HG03575 (cell line): ENCODE measurements at regions not wholly inside any gene's neighbourhood (a gene's known extent, or its start where the extent isn't known, plus 50 kb on each side); places are given as distances from the start of the nearest gene placed in this dataset.

Experiments used
- ATAC-seq: cut with Tn5 transposase; IDR thresholded peaks from one replicate; pipeline ENCODE4 v1.9.1; 2021; ENCODE audit not compliant: unreplicated experiment, insufficient number of reproducible peaks, low FRiP score; ENCODE audit errors: extremely low read depth

- ATAC-seq, result no peak
These were observed 437.3 kb upstream of the SOX11 start for GRCh38 chr2:5254791-5255332.

- ATAC-seq, result no peak
These were observed 428.9 kb upstream of the SOX11 start for GRCh38 chr2:5263291-5263690.

- no peak for ATAC-seq
These were observed 427.8 kb upstream of the SOX11 start for GRCh38 chr2:5264361-5264760.

GRCh38 chr2:5285061-5285460 is 407.1 kb upstream of the SOX11 start:
- no peak for ATAC-seq

- ATAC-seq, result no peak
These were observed 406.1 kb upstream of the SOX11 start for GRCh38 chr2:5285872-5286769.

GRCh38 chr2:5287558-5288334 is 404.4 kb upstream of the SOX11 start:
- ATAC-seq, result no peak

- ATAC-seq, result no peak
These were observed 401.2 kb upstream of the SOX11 start for GRCh38 chr2:5290900-5291546.

- ATAC-seq, result no peak
These were observed 387.5 kb upstream of the SOX11 start for GRCh38 chr2:5304640-5305039.

GRCh38 chr2:5315041-5315440 is 377.1 kb upstream of the SOX11 start:
- no peak for ATAC-seq

- ATAC-seq, result no peak
These were observed 376.7 kb upstream of the SOX11 start for GRCh38 chr2:5315512-5315911.

GRCh38 chr2:5316001-5316490 is 376.1 kb upstream of the SOX11 start:
- no peak for ATAC-seq

GRCh38 chr2:5319493-5319892 is 372.7 kb upstream of the SOX11 start:
- no peak for ATAC-seq

- ATAC-seq, result no peak
These were observed 369.8 kb upstream of the SOX11 start for GRCh38 chr2:5322396-5322795.

- no peak for ATAC-seq
These were observed 366.7 kb upstream of the SOX11 start for GRCh38 chr2:5325523-5325922.

GRCh38 chr2:5328826-5329225 is 363.4 kb upstream of the SOX11 start:
- no peak for ATAC-seq

GRCh38 chr2:5329763-5330162 is 362.4 kb upstream of the SOX11 start:
- ATAC-seq, result no peak

- ATAC-seq, result no peak
These were observed 361.2 kb upstream of the SOX11 start for GRCh38 chr2:5330961-5331360.

- ATAC-seq, result no peak
These were observed 359.3 kb upstream of the SOX11 start for GRCh38 chr2:5332925-5333324.

- ATAC-seq, result no peak
These were observed 352.7 kb upstream of the SOX11 start for GRCh38 chr2:5339473-5339872.
